ENCODE measurements at regions not wholly inside any gene's neighbourhood (a gene's known extent, or its start where the extent isn't known, plus 50 kb on each side); places are given as distances from the start of the nearest gene placed in this dataset.

GRCh38 chr13:64255988-64256387 lies 2840.3 kb upstream of the PCDH20 start:
- TF ChIP-seq CTCF (IDR thresholded peaks at IDR 0.05) = no peak

GRCh38 chr13:64248371-64249065 lies 2832.9 kb upstream of the PCDH20 start:
- no peak for TF ChIP-seq CTCF (IDR thresholded peaks at IDR 0.05)

- no peak for TF ChIP-seq CTCF (IDR thresholded peaks at IDR 0.05)
These were observed 2823.7 kb upstream of the PCDH20 start for GRCh38 chr13:64239372-64239771.

- TF ChIP-seq CTCF (IDR thresholded peaks at IDR 0.05) = no peak
These were observed 2818.6 kb upstream of the PCDH20 start for GRCh38 chr13:64234255-64234654.

- TF ChIP-seq CTCF (IDR thresholded peaks at IDR 0.05) = no peak
These were observed 2807.4 kb upstream of the PCDH20 start for GRCh38 chr13:64223016-64223415.

- TF ChIP-seq CTCF (IDR thresholded peaks at IDR 0.05) = no peak
These were observed 2791.0 kb upstream of the PCDH20 start for GRCh38 chr13:64206430-64207225.

- no peak for TF ChIP-seq CTCF (IDR thresholded peaks at IDR 0.05)
These were observed 2786.9 kb upstream of the PCDH20 start for GRCh38 chr13:64202517-64202916.

All from LNCAP (cell line).